Right lung (tissue), 2 donors: ENCODE measurements at regions not wholly inside any gene's neighbourhood (a gene's known extent, or its start where the extent isn't known, plus 50 kb on each side); places are given as distances from the start of the nearest gene placed in this dataset.
"Not testable (repeated sequence)": the region's sequence is repeated elsewhere in the genome, so short reads cannot be mapped to it uniquely, and the experiment has no call there.

Experiments
- DNase-seq, 2 donors: peaks; one replicate each; pipeline ENCODE4 v3.0.0-alpha.2; 2013

DNA sequence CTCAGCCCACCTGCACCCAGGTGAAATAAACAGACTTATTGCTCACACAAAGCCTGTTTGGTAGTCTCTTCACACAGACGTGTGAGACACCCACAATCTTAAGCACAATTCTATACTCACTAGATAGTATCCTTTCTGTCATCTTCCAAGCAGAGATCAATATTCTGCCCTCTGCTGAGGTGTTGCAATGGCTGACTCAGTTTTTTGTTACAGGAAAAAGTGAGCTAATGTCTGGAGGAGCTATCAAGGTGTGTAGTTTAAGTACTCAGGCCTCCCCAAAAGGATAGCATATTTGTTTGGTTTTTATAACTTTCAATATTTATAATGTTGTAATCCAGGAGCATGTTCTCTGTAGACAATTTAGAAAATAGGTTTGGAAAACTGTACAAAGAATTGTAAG is 775.2 kb upstream of the POU3F4 start:
- DNase-seq, result no peak

DNA sequence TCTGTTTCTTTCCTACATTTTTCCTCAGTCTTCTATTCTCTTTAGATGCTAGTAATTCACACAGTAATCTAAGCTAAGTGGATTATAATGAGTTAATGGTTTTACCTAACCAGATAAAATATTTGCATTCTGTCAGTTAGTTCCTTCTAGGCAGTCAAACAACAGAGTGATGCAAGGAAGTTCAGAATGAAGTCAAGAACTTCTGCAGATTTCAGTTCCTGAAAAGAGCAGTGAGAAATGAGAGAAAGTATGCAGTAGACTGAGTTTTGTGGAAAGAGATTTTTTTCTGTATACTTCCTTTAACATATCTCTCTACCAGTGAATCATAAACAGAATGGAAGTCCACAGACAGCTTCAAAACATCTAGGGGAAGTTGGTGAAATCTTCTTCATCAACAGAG is 774.0 kb upstream of the POU3F4 start:
- DNase-seq, result no peak

DNA sequence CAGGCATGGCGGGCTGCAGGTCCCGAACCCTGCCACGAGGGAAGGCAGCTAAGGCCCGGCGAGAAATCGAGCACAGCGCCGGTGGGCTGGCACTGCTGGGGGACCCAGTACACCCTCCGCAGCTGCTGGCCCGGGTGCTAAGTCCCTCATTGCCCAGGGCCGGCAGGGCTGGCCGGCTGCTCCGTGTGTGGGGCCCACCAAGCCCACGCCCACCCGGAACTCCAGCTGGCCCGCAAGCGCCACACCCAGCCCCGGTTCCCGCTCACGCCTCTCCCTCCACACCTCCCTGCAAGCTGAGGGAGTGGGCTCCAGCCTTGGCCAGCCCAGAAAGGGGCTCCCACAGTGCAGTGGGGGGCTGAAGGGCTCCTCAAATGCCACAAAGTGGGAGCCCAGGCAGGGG is 769.8 kb upstream of the POU3F4 start:
- DNase-seq, result not testable (repeated sequence)

DNA sequence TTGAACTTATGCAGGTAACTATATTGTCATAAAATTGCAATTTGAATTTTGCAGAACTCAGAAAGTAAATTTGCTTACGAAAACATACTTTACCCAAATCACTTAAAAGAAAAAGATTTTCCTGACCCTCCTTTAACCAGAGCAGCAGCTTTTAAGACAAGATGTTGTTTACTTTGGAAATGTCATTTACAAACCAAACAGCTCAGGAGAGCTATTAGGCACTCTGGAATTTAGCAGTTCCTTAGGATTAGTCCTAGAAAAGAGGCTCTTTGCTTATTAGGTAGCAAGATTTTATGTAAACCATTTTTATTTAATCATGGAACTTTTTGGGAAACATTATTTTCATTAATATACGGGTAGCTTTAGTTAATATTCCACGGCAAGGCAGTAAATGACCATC is 765.7 kb upstream of the POU3F4 start:
- DNase-seq, result no peak

DNA sequence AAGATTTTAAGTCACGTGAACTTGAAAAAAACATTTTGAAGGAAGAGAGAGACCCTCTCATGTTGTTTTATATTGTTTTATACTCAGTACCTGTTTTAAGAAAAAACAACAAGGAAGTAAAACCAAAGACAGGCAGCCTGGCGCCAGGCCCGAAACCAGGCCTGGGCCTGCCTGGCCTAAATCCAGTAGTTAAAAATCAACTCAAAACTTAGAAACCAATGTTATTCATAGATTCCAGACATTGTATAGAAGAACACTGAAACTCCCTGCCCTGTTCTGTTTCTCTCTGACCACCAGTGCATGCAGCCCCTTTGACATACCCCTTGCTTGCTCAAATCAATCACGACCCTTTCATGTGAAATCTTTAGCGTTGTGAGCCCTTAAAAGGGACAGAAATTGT is 762.4 kb upstream of the POU3F4 start:
- DNase-seq, result not testable (repeated sequence)

DNA sequence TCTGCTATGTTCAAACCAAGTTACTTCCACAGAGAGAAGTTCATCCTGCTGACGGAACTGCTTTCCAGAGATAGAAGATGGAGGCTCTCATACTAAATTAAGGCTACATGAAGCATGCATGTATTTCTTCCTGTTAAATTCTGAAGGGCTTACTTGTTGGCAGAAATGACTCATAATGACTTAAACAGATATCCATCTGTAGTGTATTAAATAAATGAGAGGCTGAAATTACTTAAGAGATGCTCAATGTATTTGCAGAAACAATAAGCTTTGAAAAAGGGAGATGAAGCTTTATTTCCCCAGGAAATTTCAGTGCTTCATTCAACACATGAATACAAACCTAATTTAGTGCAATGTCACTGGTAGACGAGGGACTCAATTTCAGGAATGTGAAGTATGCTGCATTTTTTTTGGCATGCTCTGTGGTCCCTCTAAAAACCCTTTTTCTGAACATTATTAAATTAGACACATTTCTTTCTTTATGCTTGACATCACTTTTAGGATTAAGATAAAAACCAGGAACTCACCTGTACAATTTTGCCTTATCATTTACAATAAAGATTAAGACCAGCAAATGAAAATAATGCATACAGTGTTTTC is 759.1 kb upstream of the POU3F4 start:
- DNase-seq, result no peak

DNA sequence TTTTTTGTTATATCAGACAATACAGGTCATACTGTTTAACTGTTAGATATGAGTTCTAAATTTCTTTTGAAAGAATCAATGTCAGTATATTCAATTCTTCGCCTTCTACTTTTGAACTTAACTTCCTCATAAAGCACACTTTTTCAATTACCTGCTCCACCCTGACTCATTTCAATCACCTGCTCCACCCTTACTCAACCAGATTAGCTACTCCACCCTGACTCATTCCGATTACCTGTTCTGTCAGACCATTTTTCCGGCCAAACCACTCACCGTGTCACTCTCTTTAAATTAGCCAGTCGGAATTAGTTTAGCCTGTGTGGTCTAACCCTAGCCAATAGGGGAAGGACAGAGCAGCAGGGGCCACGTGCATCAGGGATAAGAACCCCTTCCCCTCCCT is 751.8 kb upstream of the POU3F4 start:
- no peak for DNase-seq

DNA sequence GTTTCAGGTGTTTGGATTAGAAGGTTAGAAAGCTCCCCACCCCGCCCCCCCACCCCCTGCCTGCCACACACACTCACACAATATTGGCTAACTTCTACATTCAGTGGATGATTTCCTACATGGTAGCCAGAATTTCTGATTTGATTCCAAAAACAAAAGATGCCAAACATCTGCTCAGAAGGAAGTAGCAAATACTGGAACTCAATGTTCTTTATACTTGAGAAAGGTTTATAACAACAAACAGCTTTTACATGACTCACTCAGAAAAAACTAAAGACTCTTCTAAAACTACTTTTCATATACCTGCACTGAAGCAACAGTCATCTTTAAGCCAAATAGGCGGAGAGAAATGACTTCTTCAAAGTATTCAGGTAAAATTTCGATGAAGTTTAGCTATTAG is 750.5 kb upstream of the POU3F4 start:
- DNase-seq, result no peak

DNA sequence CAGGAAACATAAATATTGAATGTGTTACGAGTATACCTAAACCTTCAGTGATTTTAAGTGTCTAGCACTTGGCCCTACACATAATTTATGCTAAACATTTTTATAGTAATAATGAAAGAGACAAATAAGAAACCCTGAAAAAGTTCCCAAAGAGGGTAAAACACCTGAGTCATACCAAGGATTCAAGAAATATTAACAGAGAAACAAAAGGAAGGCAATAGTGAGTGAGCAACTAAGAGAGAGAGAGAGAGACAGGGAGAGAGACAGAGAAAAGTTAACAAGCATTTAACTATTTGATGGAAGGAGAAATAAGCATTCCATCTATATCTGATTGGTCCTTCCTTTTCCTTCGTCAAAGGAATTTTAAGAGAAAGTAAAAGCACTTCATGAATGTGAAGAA is 743.6 kb upstream of the POU3F4 start:
- no peak for DNase-seq

DNA sequence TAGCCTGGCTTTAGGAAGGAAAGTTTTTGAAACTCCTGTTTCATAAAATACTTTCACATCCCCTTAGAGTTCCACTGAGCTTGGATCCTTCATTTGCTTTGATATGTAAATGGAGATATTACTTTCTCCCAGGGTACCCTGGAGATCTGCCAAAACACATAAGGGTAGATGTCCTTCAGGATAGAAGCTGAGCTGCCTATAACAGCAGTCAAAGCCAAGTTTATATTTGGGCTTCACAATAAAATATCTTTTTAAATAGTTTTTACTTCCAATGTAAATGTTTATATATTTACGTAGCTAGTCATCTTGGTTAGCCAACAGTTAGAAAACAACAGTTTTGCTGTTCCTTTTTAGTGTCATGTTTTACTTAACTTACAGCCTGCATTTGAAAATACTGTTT is 742.3 kb upstream of the POU3F4 start:
- no peak for DNase-seq

DNA sequence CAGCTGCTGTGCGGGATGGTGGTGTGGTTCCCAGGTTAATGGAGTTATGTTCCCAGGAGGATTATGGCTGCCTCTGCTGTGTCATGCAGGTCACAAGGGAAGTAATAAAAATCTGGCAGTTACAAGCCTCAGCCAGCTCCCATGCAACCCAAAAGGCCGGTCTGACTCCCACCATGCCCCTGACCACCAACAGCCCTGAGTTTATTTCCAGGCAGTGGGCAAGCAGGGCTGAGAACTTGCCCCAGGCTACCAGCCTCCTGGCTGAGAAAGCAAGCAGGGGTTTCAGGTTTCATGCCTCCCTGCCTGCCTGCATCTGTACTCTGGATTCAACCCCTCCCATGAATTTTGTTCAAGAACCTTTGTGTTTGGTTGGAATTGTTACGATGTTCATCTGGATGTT is 732.7 kb upstream of the POU3F4 start:
- no peak for DNase-seq

DNA sequence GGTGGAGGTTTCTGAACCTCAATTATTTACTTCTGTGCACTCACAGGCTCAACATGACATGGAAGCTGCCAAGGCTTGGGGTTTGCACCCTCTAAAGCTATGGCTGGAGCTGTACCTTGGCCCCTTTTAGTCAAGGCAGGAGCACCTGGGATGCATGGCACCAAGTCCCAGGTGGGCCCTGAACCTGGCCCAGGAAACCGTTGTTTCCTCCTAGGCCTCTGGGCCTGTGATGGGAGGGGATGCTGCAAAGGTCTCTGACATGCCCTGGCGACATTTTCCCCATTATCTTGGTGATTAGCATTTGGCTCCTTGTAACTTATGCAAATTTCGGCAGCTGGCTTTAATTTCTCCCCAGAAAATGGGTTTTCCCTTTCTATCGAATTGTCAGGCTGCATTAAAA is 726.1 kb upstream of the POU3F4 start:
- no peak for DNase-seq

DNA sequence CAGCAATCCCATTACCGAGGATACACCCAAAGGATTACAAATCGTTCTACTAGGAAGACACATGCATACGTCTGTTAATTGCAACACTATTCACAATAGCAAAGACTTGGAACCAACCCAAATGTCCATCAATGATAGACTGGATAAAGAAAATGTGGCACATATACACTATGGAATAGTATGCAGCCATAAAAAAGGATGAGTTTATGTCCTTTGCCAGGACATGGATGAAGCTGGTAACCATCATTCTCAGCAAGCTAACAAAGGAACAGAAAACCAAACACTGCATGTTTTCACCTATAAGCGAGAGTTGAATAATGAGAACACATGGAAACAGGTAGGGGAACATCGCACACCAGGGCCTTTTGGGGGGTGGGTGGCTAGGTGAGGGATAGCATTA is 695.2 kb upstream of the POU3F4 start:
- DNase-seq, result not testable (repeated sequence)

DNA sequence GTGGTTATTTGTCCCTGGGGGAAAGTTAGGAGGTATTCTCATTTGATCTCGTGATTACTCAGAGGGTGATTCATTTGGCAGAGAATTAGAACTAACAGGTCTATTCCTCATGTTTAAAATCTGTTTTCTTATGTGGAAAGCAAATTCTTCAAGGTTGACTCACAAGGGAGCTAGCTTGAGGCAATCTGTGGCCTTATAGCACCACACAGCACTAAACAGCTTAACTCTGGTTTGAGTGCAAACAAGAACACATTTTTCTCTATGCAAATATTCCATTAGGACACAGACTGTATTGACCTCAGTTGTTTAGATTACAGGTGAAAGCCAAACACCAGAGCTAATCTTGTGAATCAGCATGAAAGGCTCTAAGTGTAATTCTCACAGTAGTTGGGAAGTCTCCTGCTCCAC is 694.4 kb upstream of the POU3F4 start:
- DNase-seq, result no peak

DNA sequence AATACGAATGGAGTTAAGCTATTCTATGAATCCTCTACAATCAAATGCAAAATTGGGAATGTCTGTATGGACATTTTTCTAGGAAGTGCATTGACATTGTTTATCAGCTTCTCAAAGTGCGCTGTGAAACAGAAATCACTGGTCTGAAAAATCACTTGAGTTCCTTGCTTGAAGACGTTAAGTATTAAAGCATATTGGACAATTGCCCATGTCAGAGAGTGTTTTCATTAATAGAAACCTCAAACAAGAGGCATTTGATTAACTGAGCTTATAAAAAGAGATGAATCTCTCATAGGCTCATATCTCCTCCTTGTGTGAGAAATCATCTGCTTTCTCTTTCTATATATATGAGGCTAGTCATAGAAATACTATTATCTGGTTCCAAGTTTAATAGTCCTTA is 692.1 kb upstream of the POU3F4 start:
- no peak for DNase-seq

DNA sequence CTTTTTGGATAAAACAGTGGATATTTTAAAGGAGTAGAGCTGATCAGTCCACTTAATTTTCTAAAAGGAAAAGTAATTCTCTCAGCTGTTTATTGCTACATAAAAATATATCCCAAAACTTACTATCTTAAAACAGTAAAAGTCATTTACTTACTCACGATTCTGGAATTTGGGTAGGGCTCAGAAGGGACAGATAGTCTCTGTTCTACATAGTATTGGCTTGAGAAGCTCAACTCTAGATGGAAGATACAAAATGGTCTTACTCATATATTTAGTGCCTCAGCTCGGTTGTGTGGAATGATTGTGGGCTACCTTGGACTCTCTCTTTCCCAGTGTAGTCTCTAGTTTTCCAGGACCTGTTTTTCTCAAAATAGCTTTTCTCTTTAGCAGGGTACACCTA is 691.5 kb upstream of the POU3F4 start:
- DNase-seq, result no peak

DNA sequence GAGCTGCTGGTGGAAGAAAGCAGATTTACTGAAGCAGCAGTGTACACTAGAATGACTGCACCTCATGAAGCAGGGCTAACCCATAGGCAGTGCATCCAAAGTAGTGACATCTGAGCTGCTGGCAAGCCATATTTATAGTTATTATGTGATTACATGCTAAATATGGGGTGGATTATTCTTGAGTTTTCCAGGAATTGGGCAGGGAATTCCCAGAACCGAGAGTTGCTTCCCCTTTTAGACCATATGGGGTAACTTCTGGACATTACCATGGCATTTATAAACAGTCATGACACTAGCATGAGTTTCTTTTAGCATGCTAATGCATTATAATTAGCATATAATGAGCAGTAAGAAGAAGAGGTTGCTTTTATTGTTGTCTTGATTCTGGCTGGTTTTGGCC is 665.8 kb upstream of the POU3F4 start:
- peak in 1 of 2 donors; percentile 0 for DNase-seq

DNA sequence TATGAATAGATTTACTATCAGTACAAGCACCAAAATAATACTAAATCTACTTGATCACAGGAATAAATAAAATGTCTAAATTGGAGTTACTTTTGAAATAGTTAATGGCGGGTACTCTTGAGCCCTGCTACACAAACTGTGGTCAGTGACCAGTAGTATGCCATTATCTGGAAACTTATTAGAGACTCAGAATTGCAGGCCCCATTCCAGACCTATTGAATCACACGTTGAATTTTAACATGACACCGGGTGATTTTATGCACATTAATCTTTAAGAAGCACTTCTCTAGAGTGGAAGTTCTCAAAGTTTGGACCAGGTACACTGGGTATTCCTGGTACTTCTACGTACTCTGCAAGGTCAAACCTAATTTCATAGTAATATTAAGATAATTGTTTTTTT is 660.0 kb upstream of the POU3F4 start:
- no peak for DNase-seq
